ENCODE measurements at regions not wholly inside any gene's neighbourhood (a gene's known extent, or its start where the extent isn't known, plus 50 kb on each side); places are given as distances from the start of the nearest gene placed in this dataset.

DNA sequence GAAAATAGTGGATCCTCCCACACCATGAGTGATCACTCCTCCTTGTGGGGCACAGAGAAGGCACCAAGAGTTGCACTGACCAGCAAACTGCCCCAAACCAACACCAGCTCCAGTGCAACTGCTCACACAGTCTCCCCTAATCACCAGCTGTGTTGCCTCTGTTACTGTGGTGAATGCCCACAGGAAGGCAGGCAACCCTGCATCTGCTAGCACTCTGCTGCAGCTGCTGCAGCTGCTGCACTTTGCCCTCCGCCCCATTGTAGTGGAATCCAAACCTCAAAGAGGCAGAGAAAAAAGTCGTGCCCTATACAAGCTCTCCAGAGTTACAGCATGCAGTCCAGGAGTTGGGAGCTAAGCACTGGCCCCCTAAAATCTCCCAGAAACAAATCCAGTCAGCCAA lies 339.6 kb downstream of the TRIM36 start:
- no peak overlapping the region for H3K4me3 ChIP-seq
- H3K36me3 ChIP-seq = no peaks in the 10 kb centered on the region
- peaks cover 0 to 4% (median 2%) of the 10 kb centered on the region in 4 donors for H3K9me3 ChIP-seq
- 46 to 58% methylated on average over 2 of the region's 2 CpGs for WGBS, 2 donors
- no peak for DNase-seq
- no peak overlapping the region for H3K27ac ChIP-seq
- peak in 1 of 2 donors; percentile 34 for ATAC-seq (ENCODE audit: low FRiP score in 2 of 2)
- TF ChIP-seq, protein P1, sequence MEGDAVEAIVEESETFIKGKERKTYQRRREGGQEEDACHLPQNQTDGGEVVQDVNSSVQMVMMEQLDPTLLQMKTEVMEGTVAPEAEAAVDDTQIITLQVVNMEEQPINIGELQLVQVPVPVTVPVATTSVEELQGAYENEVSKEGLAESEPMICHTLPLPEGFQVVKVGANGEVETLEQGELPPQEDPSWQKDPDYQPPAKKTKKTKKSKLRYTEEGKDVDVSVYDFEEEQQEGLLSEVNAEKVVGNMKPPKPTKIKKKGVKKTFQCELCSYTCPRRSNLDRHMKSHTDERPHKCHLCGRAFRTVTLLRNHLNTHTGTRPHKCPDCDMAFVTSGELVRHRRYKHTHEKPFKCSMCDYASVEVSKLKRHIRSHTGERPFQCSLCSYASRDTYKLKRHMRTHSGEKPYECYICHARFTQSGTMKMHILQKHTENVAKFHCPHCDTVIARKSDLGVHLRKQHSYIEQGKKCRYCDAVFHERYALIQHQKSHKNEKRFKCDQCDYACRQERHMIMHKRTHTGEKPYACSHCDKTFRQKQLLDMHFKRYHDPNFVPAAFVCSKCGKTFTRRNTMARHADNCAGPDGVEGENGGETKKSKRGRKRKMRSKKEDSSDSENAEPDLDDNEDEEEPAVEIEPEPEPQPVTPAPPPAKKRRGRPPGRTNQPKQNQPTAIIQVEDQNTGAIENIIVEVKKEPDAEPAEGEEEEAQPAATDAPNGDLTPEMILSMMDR (IDR thresholded peaks at IDR 0.05) = no peak
- TF ChIP-seq POLR2A (IDR thresholded peaks at IDR 0.05) = no peak
- TF ChIP-seq EP300 (IDR thresholded peaks at IDR 0.05) = no peak
- TF ChIP-seq POLR2AphosphoS5 (IDR thresholded peaks at IDR 0.05) = no peak
- no peaks in the 10 kb centered on the region for H3K4me1 ChIP-seq
- no peaks in the 10 kb centered on the region for H3K27me3 ChIP-seq

DNA sequence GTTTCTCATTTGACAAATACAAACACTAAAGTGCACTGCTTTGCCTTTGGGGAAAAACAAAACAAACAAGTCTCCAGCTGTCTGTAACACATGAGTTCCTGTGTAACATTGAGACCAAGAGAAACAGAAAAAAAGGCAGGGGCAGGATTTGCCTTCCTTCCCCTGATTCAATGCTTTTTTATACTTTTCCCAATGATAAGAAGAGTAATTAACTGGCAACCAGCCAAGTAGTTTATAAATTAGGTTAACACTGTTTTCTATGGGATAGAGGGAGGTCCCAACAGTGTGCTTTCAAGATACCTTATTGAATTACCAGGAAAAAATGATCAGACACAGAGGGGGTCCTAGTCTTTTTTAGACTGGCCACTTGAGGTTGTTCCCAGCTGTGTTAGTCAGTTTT lies 346.8 kb downstream of the TRIM36 start:
- H3K4me3 ChIP-seq = no peak overlapping the region
- peaks cover 0 to 15% (median 2%) of the 10 kb centered on the region in 4 donors for H3K9me3 ChIP-seq
- no peaks in the 10 kb centered on the region for H3K27me3 ChIP-seq
- no peaks in the 10 kb centered on the region for H3K4me1 ChIP-seq
- no peak overlapping the region for H3K27ac ChIP-seq
- TF ChIP-seq POLR2AphosphoS5 (IDR thresholded peaks at IDR 0.05) (no peak), POLR2A (IDR thresholded peaks at IDR 0.05) (no peak), EP300 (IDR thresholded peaks at IDR 0.05) (no peak)
- TF ChIP-seq, protein P1 (IDR thresholded peaks at IDR 0.05) = no peak
- no peak for ATAC-seq (ENCODE audit: low FRiP score in 2 of 2)
- no peak for DNase-seq
- no peaks in the 10 kb centered on the region for H3K36me3 ChIP-seq

GRCh38 chr5:114822436-114822835 lies 347.3 kb downstream of the TRIM36 start:
- Histone ChIP-seq H3K4me3 (no peak overlapping the region), H3K9me3 (peaks cover 0 to 15% (median 1%) of the 10 kb centered on the region in 4 donors), H3K27ac (no peak overlapping the region), H3K27me3 (no peaks in the 10 kb centered on the region), H3K36me3 (no peaks in the 10 kb centered on the region), H3K4me1 (no peaks in the 10 kb centered on the region)
- TF ChIP-seq POLR2AphosphoS5 (IDR thresholded peaks at IDR 0.05) = no peak
- TF ChIP-seq, protein P1 (IDR thresholded peaks at IDR 0.05) = no peak
- no peak for TF ChIP-seq POLR2A (IDR thresholded peaks at IDR 0.05)
- no peak for TF ChIP-seq EP300 (IDR thresholded peaks at IDR 0.05)
- ATAC-seq (ENCODE audit: low FRiP score in 2 of 2) (no peak), DNase-seq (no peak)
- WGBS, 2 donors = 56 to 69% methylated on average over 1 of the region's 1 CpG

- no peaks in the 10 kb centered on the region for H3K36me3 ChIP-seq
- WGBS, 2 donors = 63% methylated on average over 2 of the region's 2 CpGs
These were observed 379.3 kb downstream of the TRIM36 start for GRCh38 chr5:114790403-114790792.

More at GRCh38 chr5:114790403-114790792, 379.3 kb downstream of the TRIM36 start:
- H3K9me3 ChIP-seq = no peaks in the 10 kb centered on the region
- no peak for TF ChIP-seq POLR2AphosphoS5 (IDR thresholded peaks at IDR 0.05)
- TF ChIP-seq, protein P1 (IDR thresholded peaks at IDR 0.05) = no peak
- no peak for TF ChIP-seq EP300 (IDR thresholded peaks at IDR 0.05)
- TF ChIP-seq POLR2A (IDR thresholded peaks at IDR 0.05) = no peak
- DNase-seq (no peak), ATAC-seq (ENCODE audit: low FRiP score in 2 of 2) (no peak)
- no peaks in the 10 kb centered on the region for H3K27me3 ChIP-seq
- no peak overlapping the region for H3K27ac ChIP-seq
- H3K4me3 ChIP-seq = no peak overlapping the region
- no peaks in the 10 kb centered on the region for H3K4me1 ChIP-seq
